B cell (primary cell): ENCODE measurements at regions not wholly inside any gene's neighbourhood (a gene's known extent, or its start where the extent isn't known, plus 50 kb on each side); places are given as distances from the start of the nearest gene placed in this dataset.

Experiments used
- ATAC-seq: fragments of 200-7000 bp; cut with Tn5 transposase; one replicate; pipeline ENCODE4 v1.10.0; 2021; ENCODE audit warnings: low read depth, mild to moderate bottlenecking, moderate number of reproducible peaks, moderate library complexity
- CTCF ChIA-PET: fragments of 350-600 bp; sonication (Branson Sonifier 250); formaldehyde crosslinking; loops from one replicate; lab custom pipeline; 2021; ENCODE audit warnings: antibody characterized with exemption, inconsistent platforms; lab: Charles Lee
- POLR2A ChIA-PET: fragments of 350-600 bp; sonication (Branson Sonifier 250); formaldehyde crosslinking; loops from one replicate; lab custom pipeline; 2021; ENCODE audit warnings: antibody characterized with exemption; lab: Charles Lee
- DNase-seq: peaks from one replicate; pipeline ENCODE4 v3.0.0; 2013
- H2AFZ ChIP-seq: 2 replicates; pipeline ENCODE4 v1.6.1; 2012; ENCODE audit warnings: mild to moderate bottlenecking, low read depth, low read length; ENCODE audit not compliant: insufficient read depth, poor library complexity, severe bottlenecking
- H3K27ac ChIP-seq, 2 donors: 1 replicate in 1 of 2; 2 replicates in 1 of 2; pipeline ENCODE4 v1.5.1; 2012 to 2013; ENCODE audit warnings: low read length in 2 of 2, mild to moderate bottlenecking in 2 of 2, moderate library complexity in 1 of 2
- H3K27me3 ChIP-seq, 4 experiments: fragments of 200-600 bp in 1 of 4; sonication (generic) in 1 of 4; replicated peaks in 1 of 4; 1 replicate in 2 of 4; 2 replicates in 2 of 4; pipeline versions ENCODE4 v1.6.1 to v1.7.0; 2013 to 2016; ENCODE audit warnings: low read length in 3 of 4, mild to moderate bottlenecking in 2 of 4, mixed read lengths in 1 of 4, moderate library complexity in 1 of 4; ENCODE audit not compliant: insufficient read depth in 4 of 4, control insufficient read depth in 3 of 4; ENCODE audit errors: control extremely low read depth in 1 of 4
- H3K36me3 ChIP-seq, 2 experiments: replicated peaks in 1 of 2; 1 replicate in 1 of 2; 2 replicates in 1 of 2; pipeline versions ENCODE4 v1.6.1 to v1.7.1; 2013; ENCODE audit warnings: low read length in 1 of 2; ENCODE audit not compliant: insufficient read depth in 2 of 2, control insufficient read depth in 1 of 2; ENCODE audit errors: control extremely low read depth in 1 of 2, extremely low read depth in 1 of 2
- H3K4me1 ChIP-seq, 2 donors: fragments of 200-600 bp in 1 of 2; sonication (generic) in 1 of 2; 1 replicate in 1 of 2; 2 replicates in 1 of 2; pipeline versions ENCODE4 v1.5.1 to v1.6.1; 2013 to 2017; ENCODE audit warnings: low read length in 2 of 2; ENCODE audit not compliant: control insufficient read depth in 2 of 2, insufficient read depth in 2 of 2
- H3K4me2 ChIP-seq: replicated peaks from 2 replicates; pipeline ENCODE3; 2012; ENCODE audit warnings: mild to moderate bottlenecking, low read depth, low read length; ENCODE audit not compliant: poor library complexity, severe bottlenecking
- H3K4me3 ChIP-seq, 5 experiments: fragments of 200-600 bp in 1 of 5; sonication (generic) in 1 of 5; 1 replicate in 3 of 5; 2 replicates in 2 of 5; pipeline versions ENCODE4 v1.5.1 to v1.7.0; 2011 to 2016; ENCODE audit warnings: low read length in 4 of 5, mild to moderate bottlenecking in 4 of 5, low read depth in 2 of 5, control low read depth in 1 of 5, moderate library complexity in 1 of 5; ENCODE audit not compliant: insufficient read depth in 1 of 5; ENCODE audit errors: control extremely low read depth in 1 of 5, extremely low read depth in 1 of 5
- H3K79me2 ChIP-seq: fragments of 200-600 bp; sonication (generic); one replicate; pipeline ENCODE4 v1.6.0; 2016; ENCODE audit warnings: low read length; ENCODE audit not compliant: control insufficient read depth, insufficient read depth
- H3K9ac ChIP-seq: fragments of 200-600 bp; sonication (generic); 2 replicates; pipeline ENCODE4 v1.6.1; 2017; ENCODE audit warnings: mild to moderate bottlenecking, low read length, moderate library complexity
- H3K9me3 ChIP-seq, 3 donors: one replicate each; pipeline versions ENCODE4 v1.6.1 to v1.7.1; 2013; ENCODE audit warnings: low read length in 2 of 3; ENCODE audit not compliant: control insufficient read depth in 2 of 3, insufficient read depth in 1 of 3; ENCODE audit errors: control extremely low read depth in 1 of 3
- H4K20me1 ChIP-seq: 2 replicates; pipeline ENCODE4 v1.6.0; 2012; ENCODE audit warnings: mild to moderate bottlenecking, low read length; ENCODE audit not compliant: insufficient read depth, control insufficient read depth, poor library complexity, severe bottlenecking
- H3K27ac Mint-ChIP-seq: one replicate; pipeline ENCODE4 v1.8.0; 2021; ENCODE audit warnings: mixed read lengths
- H3K27me3 Mint-ChIP-seq: one replicate; pipeline ENCODE4 v1.8.0; 2021; ENCODE audit warnings: mixed read lengths
- H3K4me1 Mint-ChIP-seq: one replicate; pipeline ENCODE4 v1.8.0; 2021; ENCODE audit warnings: mixed read lengths
- H3K4me3 Mint-ChIP-seq: one replicate; pipeline ENCODE4 v1.8.0; 2021; ENCODE audit warnings: mixed read lengths
- H3K9me3 Mint-ChIP-seq: one replicate; pipeline ENCODE4 v1.8.0; 2022; ENCODE audit warnings: mixed read lengths; ENCODE audit not compliant: insufficient read depth
- EZH2 ChIP-seq: IDR thresholded peaks from 2 replicates; pipeline ENCODE4 v1.6.1; 2012; ENCODE audit warnings: borderline replicate concordance, low read depth, mild to moderate bottlenecking, moderate library complexity, low read length; ENCODE audit not compliant: insufficient read depth, poor library complexity, severe bottlenecking
- WGBS: methylation state at CpG from one replicate; pipeline ENCODE4 v1.1.5; 2013; ENCODE audit warnings: missing lambda C conversion rate; ENCODE audit not compliant: insufficient coverage; 5-methylcytosine and 5-hydroxymethylcytosine counted together
- intact Hi-C: fragments of 100-400 bp; cut with micrococcal nuclease; formaldehyde crosslinking; loops from one replicate; pipeline ENCODE4 v1.10.0; 2022
- TF ChIP-seq, protein P1 (sequence below): fragments of 200-600 bp; IDR thresholded peaks from one replicate; pipeline ENCODE4 v1.8.0; 2022; ENCODE audit warnings: antibody characterized with exemption, mild to moderate bottlenecking

DNA sequence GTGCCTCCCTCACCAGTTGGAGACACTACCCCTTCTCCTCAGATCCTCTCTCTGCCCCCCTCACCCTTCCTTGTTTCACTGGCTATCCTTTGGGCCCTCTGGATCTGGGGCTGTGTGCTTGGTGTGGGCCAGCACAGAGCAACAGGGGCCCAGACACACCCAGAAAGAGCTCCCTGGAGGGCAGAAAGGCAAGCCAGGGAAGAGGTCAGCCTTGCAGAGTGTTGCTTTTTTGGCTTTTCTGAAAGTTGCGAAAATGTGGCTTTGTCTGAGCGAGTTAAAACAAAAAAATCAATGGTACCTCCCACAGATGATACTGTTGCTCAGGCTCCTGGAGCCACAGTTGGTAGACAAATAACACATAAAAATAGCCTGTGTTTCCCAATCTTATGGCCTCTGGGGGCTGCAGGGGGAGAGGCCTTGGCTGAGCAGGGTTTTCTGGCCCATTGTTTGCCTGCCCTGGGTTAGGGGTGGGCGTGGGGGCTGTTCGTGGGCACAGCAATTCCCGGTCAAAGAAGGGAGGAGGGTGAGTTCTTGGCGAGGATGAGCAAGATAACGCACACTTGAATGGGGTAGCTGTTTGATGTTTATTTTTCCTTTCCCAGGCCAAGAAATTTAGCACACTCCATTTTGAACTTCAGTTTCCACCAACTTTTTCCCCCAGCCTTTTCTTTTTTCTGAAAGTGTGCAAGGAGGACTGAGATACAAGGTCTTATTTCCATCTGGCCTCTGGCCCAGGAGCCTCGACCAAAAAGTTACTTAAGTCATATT, 167.0 kb upstream of the HAAO start:
- TF ChIP-seq, protein P1, sequence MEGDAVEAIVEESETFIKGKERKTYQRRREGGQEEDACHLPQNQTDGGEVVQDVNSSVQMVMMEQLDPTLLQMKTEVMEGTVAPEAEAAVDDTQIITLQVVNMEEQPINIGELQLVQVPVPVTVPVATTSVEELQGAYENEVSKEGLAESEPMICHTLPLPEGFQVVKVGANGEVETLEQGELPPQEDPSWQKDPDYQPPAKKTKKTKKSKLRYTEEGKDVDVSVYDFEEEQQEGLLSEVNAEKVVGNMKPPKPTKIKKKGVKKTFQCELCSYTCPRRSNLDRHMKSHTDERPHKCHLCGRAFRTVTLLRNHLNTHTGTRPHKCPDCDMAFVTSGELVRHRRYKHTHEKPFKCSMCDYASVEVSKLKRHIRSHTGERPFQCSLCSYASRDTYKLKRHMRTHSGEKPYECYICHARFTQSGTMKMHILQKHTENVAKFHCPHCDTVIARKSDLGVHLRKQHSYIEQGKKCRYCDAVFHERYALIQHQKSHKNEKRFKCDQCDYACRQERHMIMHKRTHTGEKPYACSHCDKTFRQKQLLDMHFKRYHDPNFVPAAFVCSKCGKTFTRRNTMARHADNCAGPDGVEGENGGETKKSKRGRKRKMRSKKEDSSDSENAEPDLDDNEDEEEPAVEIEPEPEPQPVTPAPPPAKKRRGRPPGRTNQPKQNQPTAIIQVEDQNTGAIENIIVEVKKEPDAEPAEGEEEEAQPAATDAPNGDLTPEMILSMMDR: no peak
- no peak for TF ChIP-seq EZH2
- Mint-ChIP-seq H3K4me1 (peaks cover 33% of the 10 kb centered on the region), H3K4me3 (no peak overlapping the region), H3K9me3 (no peaks in the 10 kb centered on the region), H3K27ac (no peak overlapping the region), H3K27me3 (peaks cover 8% of the 10 kb centered on the region)
- Histone ChIP-seq H3K9me3 (no peaks in the 10 kb centered on the region), H4K20me1 (no peaks in the 10 kb centered on the region), H3K27ac (no peak overlapping the region), H2AFZ (peak overlapping the region; percentile 46), H3K4me3 (no peak overlapping the region), H3K36me3 (no peaks in the 10 kb centered on the region), H3K79me2 (no peaks in the 10 kb centered on the region), H3K4me1 (peaks cover 36 to 37% of the 10 kb centered on the region in 2 donors), H3K9ac (no peak overlapping the region), H3K27me3 (peaks cover 0 to 3% (median 0%) of the 10 kb centered on the region in 4 experiments), H3K4me2 (no peak overlapping the region)
- DNase-seq: no peak
- POLR2A ChIA-PET: no interaction called here
- no peak for ATAC-seq
- intact Hi-C loops: no loop called here
- WGBS: 24% methylated on average over 4 of the region's 8 CpGs
- CTCF ChIA-PET: interaction anchor here (1.4 to 1.8 kb wide), 2 partner anchors 12 to 524 kb away, joined by 5 to 6 read pairs; no protein-coding TSS in a partner anchor

DNA sequence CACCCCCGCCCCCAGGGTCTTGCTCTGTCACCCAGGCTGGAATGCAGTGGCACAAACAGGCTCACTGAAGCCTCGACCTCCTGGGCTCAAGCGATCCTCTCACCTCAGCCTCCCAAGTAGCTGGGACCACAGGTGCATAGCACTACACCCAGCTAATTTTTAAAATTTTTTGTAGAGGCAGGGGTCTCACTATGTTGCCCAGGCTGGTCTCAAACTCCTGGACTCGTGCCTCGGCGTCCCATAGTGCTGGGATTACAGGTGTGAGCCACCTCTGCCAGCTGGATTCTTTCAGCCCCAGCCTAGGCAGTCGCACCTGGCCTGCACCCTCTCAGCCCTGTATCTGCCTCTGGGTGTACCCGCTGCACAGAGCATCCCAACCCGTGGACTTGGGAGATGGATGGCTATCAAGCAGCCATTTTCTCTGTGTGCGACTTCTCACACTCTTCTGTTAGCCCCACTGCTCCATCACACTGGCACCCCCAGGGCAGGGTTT, 166.4 kb upstream of the HAAO start:
- Histone ChIP-seq H3K27ac (no peak overlapping the region), H3K9me3 (no peaks in the 10 kb centered on the region), H2AFZ (peak overlapping the region; percentile 46), H3K4me1 (peaks cover 32 to 33% of the 10 kb centered on the region in 2 donors), H3K27me3 (peaks cover 0 to 3% (median 0%) of the 10 kb centered on the region in 4 experiments), H3K36me3 (no peaks in the 10 kb centered on the region), H4K20me1 (no peaks in the 10 kb centered on the region), H3K9ac (no peak overlapping the region), H3K79me2 (no peaks in the 10 kb centered on the region), H3K4me3 (no peak overlapping the region), H3K4me2 (no peak overlapping the region)
- Mint-ChIP-seq H3K9me3 (no peaks in the 10 kb centered on the region), H3K27ac (no peak overlapping the region), H3K4me1 (peaks cover 33% of the 10 kb centered on the region), H3K4me3 (no peak overlapping the region), H3K27me3 (peaks cover 8% of the 10 kb centered on the region)
- ChIA-PET CTCF (interaction anchor here (1.4 to 1.8 kb wide), 2 partner anchors 11 to 525 kb away, joined by 5 to 6 read pairs; no protein-coding TSS in a partner anchor), POLR2A (no interaction called here)
- 80% methylated on average over 8 of the region's 10 CpGs for WGBS
- no peak for ATAC-seq
- intact Hi-C loops: no loop called here
- no peak for DNase-seq
- TF ChIP-seq EZH2: no peak
- TF ChIP-seq, protein P1: no peak
